ENCODE measurements at regions not wholly inside any gene's neighbourhood (a gene's known extent, or its start where the extent isn't known, plus 50 kb on each side); places are given as distances from the start of the nearest gene placed in this dataset.

GRCh38 chr10:78459639-78460037 is 426.0 kb downstream of the RPS24 start:
- TF ChIP-seq CTCF (IDR thresholded peaks at IDR 0.05; ENCODE audit: low read length), result no peak
- no peak for TF ChIP-seq EZH2 (IDR thresholded peaks at IDR 0.05; ENCODE audit: borderline replicate concordance, low read length)
